Right renal cortex interstitium (tissue), 3 donors: ENCODE measurements at regions not wholly inside any gene's neighbourhood (a gene's known extent, or its start where the extent isn't known, plus 50 kb on each side); places are given as distances from the start of the nearest gene placed in this dataset.

Experiments used
- DNase-seq, 3 donors: peaks; one replicate each; pipeline ENCODE4 v3.0.0-alpha.2; 2013; ENCODE audit warnings: low read depth in 3 of 3, low spot score in 2 of 3

GRCh38 chr18:34631093-34631966 is 78.8 kb upstream of the DTNA start:
- no peak for DNase-seq

GRCh38 chr18:34632321-34632720 is 77.8 kb upstream of the DTNA start:
- DNase-seq = no peak

GRCh38 chr18:34633368-34633767 is 76.7 kb upstream of the DTNA start:
- DNase-seq = no peak

GRCh38 chr18:34637094-34637801 is 72.8 kb upstream of the DTNA start:
- no peak for DNase-seq

- DNase-seq = no peak
These were observed 70.4 kb upstream of the DTNA start for GRCh38 chr18:34639687-34640086.

GRCh38 chr18:34640276-34640675 is 69.8 kb upstream of the DTNA start:
- no peak for DNase-seq

- DNase-seq = no peak
These were observed 66.1 kb upstream of the DTNA start for GRCh38 chr18:34643989-34644388.

GRCh38 chr18:34647251-34647650 is 62.8 kb upstream of the DTNA start:
- no peak for DNase-seq

GRCh38 chr18:34648269-34648985 is 61.7 kb upstream of the DTNA start:
- DNase-seq = no peak

- no peak for DNase-seq
These were observed 61.0 kb upstream of the DTNA start for GRCh38 chr18:34649080-34649479.

- no peak for DNase-seq
These were observed 60.0 kb upstream of the DTNA start for GRCh38 chr18:34650121-34650545.

- no peak for DNase-seq
These were observed 58.3 kb upstream of the DTNA start for GRCh38 chr18:34651586-34652369.

- no peak for DNase-seq
These were observed 55.0 kb upstream of the DTNA start for GRCh38 chr18:34655131-34655530.

- no peak for DNase-seq
These were observed 52.1 kb upstream of the DTNA start for GRCh38 chr18:34657860-34658500.

GRCh38 chr18:34659579-34660517 is 50.2 kb upstream of the DTNA start:
- DNase-seq = peak in 1 of 3 donors; percentile 34
